Keratinocyte (primary cell): ENCODE measurements at regions not wholly inside any gene's neighbourhood (a gene's known extent, or its start where the extent isn't known, plus 50 kb on each side); places are given as distances from the start of the nearest gene placed in this dataset.

Source experiments
- DNase-seq: peaks from one replicate; pipeline ENCODE4 v3.0.0-alpha.2; 2011; ENCODE audit warnings: low read depth, missing footprints, low spot score
- FAIRE-seq: peaks from 2 replicates; lab custom pipeline; 2011; peaks lifted over from hg19 to GRCh38; lab: Jason Lieb, UNC
- H2AFZ ChIP-seq: 2 replicates; pipeline ENCODE4 v1.6.0; 2012; ENCODE audit warnings: low read length, control low read depth, inconsistent platforms; ENCODE audit not compliant: control insufficient read depth
- H3K27ac ChIP-seq: 2 replicates; pipeline ENCODE4 v1.5.1; 2011; ENCODE audit warnings: low read length; ENCODE audit not compliant: control insufficient read depth, insufficient read depth
- H3K27me3 ChIP-seq: 3 replicates; pipeline ENCODE4 v1.6.0; 2011; ENCODE audit warnings: low read length; ENCODE audit not compliant: control insufficient read depth, insufficient read depth; ENCODE audit errors: extremely low read depth
- H3K36me3 ChIP-seq, 2 experiments: 2 replicates in 1 of 2; 3 replicates in 1 of 2; pipeline ENCODE4 v1.5.1; 2011; ENCODE audit warnings: low read length in 2 of 2, mild to moderate bottlenecking in 1 of 2; ENCODE audit not compliant: control insufficient read depth in 2 of 2, insufficient read depth in 2 of 2; ENCODE audit errors: extremely low read depth in 1 of 2
- H3K4me1 ChIP-seq: 3 replicates; pipeline ENCODE4 v1.5.1; 2011; ENCODE audit warnings: low read length; ENCODE audit not compliant: control insufficient read depth, insufficient read depth; ENCODE audit errors: extremely low read depth
- H3K4me2 ChIP-seq: 3 replicates; pipeline ENCODE4 v1.6.0; 2011; ENCODE audit warnings: low read depth, low read length; ENCODE audit not compliant: control insufficient read depth, insufficient read depth; ENCODE audit errors: extremely low read depth
- H3K4me3 ChIP-seq, 3 experiments: fragments of 200-600 bp in 1 of 3; sonication (generic) in 1 of 3; 2 replicates in 2 of 3; 3 replicates in 1 of 3; pipeline ENCODE4 v1.5.1; 2011 to 2016; ENCODE audit warnings: low read length in 3 of 3, mild to moderate bottlenecking in 3 of 3, control low read depth in 2 of 3, inconsistent platforms in 1 of 3, low read depth in 1 of 3, mixed read lengths in 1 of 3, mixed run types in 1 of 3, moderate library complexity in 1 of 3; ENCODE audit not compliant: control insufficient read depth in 2 of 3, insufficient read depth in 2 of 3; ENCODE audit errors: extremely low read depth in 1 of 3
- H3K79me2 ChIP-seq: 2 replicates; pipeline ENCODE4 v1.6.0; 2012; ENCODE audit warnings: low read length; ENCODE audit not compliant: control insufficient read depth, insufficient read depth
- H3K9ac ChIP-seq: 3 replicates; pipeline ENCODE4 v1.6.0; 2011; ENCODE audit warnings: low read length; ENCODE audit not compliant: control insufficient read depth, insufficient read depth; ENCODE audit errors: extremely low read depth
- H3K9me1 ChIP-seq: 3 replicates; pipeline ENCODE4 v1.6.0; 2011; ENCODE audit warnings: low read length; ENCODE audit not compliant: control insufficient read depth, insufficient read depth; ENCODE audit errors: extremely low read depth
- H3K9me3 ChIP-seq: 2 replicates; pipeline ENCODE4 v1.5.1; 2012; ENCODE audit warnings: low read depth, low read length; ENCODE audit not compliant: control insufficient read depth
- H4K20me1 ChIP-seq: 3 replicates; pipeline ENCODE4 v1.6.0; 2011; ENCODE audit warnings: low read length; ENCODE audit not compliant: control insufficient read depth, insufficient read depth; ENCODE audit errors: extremely low read depth
- EZH2 ChIP-seq: IDR thresholded peaks from one replicate; pipeline ENCODE4 v1.6.1; 2012; ENCODE audit warnings: inconsistent platforms, mild to moderate bottlenecking, low read length, moderate library complexity
- dilution Hi-C: fragments of 300-500 bp; cut with MboI; formaldehyde crosslinking; loops from one replicate; pipeline ENCODE4 v1.7.0; 2020; ENCODE audit warnings: low sequenced_read_pairs; ENCODE audit not compliant: extremely low pct_ligation_motif_present
- TF ChIP-seq, protein P1 (sequence below), 3 experiments: IDR thresholded peaks in 1 of 3; conservative IDR thresholded peaks in 1 of 3; optimal IDR thresholded peaks in 1 of 3; 2 replicates in 2 of 3; 3 replicates in 1 of 3; pipeline versions ENCODE3 to v1.5.1; 2011; ENCODE audit warnings: low read length in 3 of 3, mild to moderate bottlenecking in 3 of 3, moderate library complexity in 2 of 3, control low read depth in 1 of 3, inconsistent platforms in 1 of 3; ENCODE audit not compliant: insufficient read depth in 2 of 3; ENCODE audit errors: extremely low read depth in 1 of 3

DNA sequence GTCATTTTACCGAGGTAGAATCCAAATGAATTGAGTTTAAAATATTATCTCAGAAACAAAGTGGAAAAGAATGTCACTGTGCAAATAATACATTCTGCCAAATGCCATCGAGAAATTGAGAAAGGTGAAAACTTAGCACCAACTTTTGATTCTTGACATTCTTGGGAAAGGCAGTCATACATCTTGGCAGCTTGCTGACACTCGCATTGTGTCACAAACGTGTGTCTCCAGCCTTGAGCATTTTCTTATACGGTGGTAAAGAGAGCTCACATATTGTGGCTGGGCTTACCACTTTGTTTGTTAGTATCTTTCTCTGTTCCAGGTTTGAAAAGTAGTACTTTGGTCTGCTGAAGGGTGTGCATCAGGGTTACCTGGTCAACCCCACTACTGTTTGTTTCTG lies 1456.1 kb downstream of the BRINP3 start:
- Histone ChIP-seq H2AFZ (no peak overlapping the region), H3K4me2 (no peak overlapping the region), H3K27ac (no peak overlapping the region), H4K20me1 (no peaks in the 10 kb centered on the region), H3K79me2 (no peaks in the 10 kb centered on the region), H3K4me1 (no peaks in the 10 kb centered on the region), H3K9me3 (no peaks in the 10 kb centered on the region), H3K4me3 (no peak overlapping the region), H3K27me3 (no peaks in the 10 kb centered on the region), H3K36me3 (no peaks in the 10 kb centered on the region), H3K9me1 (no peaks in the 10 kb centered on the region), H3K9ac (no peak overlapping the region)
- FAIRE-seq (no peak), DNase-seq (no peak)
- dilution Hi-C loops: no loop called here
- TF ChIP-seq EZH2: no peak
- TF ChIP-seq, protein P1, sequence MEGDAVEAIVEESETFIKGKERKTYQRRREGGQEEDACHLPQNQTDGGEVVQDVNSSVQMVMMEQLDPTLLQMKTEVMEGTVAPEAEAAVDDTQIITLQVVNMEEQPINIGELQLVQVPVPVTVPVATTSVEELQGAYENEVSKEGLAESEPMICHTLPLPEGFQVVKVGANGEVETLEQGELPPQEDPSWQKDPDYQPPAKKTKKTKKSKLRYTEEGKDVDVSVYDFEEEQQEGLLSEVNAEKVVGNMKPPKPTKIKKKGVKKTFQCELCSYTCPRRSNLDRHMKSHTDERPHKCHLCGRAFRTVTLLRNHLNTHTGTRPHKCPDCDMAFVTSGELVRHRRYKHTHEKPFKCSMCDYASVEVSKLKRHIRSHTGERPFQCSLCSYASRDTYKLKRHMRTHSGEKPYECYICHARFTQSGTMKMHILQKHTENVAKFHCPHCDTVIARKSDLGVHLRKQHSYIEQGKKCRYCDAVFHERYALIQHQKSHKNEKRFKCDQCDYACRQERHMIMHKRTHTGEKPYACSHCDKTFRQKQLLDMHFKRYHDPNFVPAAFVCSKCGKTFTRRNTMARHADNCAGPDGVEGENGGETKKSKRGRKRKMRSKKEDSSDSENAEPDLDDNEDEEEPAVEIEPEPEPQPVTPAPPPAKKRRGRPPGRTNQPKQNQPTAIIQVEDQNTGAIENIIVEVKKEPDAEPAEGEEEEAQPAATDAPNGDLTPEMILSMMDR (optimal IDR thresholded peaks at IDR 0.05 in 1 of 3, IDR thresholded peaks at IDR 0.05 in 1 of 3, conservative IDR thresholded peaks at IDR 0.05 in 1 of 3; ENCODE audit: extremely low read depth in 1 of 3, insufficient read depth in 2 of 3, low read length in 3 of 3): no peak

DNA sequence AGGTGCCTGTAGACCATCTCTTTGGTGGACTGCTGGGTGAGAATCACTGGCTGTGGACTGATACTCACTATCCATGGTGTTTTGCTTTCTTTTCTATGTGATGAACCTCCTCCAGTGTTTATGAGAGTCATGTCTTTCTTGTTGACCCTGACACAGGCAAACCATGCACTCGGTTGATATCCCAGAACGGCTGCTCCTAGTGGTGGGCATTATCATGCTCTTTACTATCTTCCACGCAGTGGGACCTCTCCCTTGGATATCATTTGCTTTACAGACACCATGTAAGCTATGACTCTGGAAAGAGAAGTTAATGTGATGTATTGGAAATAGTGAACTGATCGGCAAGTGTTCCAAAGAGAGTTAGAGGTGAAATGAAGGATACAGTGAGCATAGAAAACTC lies 1455.6 kb downstream of the BRINP3 start:
- Histone ChIP-seq H4K20me1 (no peaks in the 10 kb centered on the region), H3K9me3 (no peaks in the 10 kb centered on the region), H3K4me3 (no peak overlapping the region), H3K4me1 (no peaks in the 10 kb centered on the region), H3K27me3 (no peaks in the 10 kb centered on the region), H3K27ac (no peak overlapping the region), H3K9me1 (no peaks in the 10 kb centered on the region), H3K79me2 (no peaks in the 10 kb centered on the region), H2AFZ (no peak overlapping the region), H3K4me2 (no peak overlapping the region), H3K36me3 (no peaks in the 10 kb centered on the region), H3K9ac (no peak overlapping the region)
- no peak for TF ChIP-seq EZH2
- TF ChIP-seq, protein P1 (optimal IDR thresholded peaks at IDR 0.05 in 1 of 3, IDR thresholded peaks at IDR 0.05 in 1 of 3, conservative IDR thresholded peaks at IDR 0.05 in 1 of 3; ENCODE audit: extremely low read depth in 1 of 3, insufficient read depth in 2 of 3, low read length in 3 of 3): no peak
- FAIRE-seq (no peak), DNase-seq (no peak)
- dilution Hi-C loops: no loop called here
